SK-N-SH (cell line): ENCODE measurements at regions not wholly inside any gene's neighbourhood (a gene's known extent, or its start where the extent isn't known, plus 50 kb on each side); places are given as distances from the start of the nearest gene placed in this dataset.

ENCODE experiments used
- CTCF ChIA-PET: fragments of 300-600, 350-600 bp; formaldehyde crosslinking; extraction: SDS; loops from one replicate; lab custom pipeline; 2021; lab: Yijun Ruan, JAX
- POLR2A ChIA-PET: fragments of 350-600 bp; sonication (Branson Sonifier 250); formaldehyde crosslinking; extraction: SDS; loops from one replicate; lab custom pipeline; 2020; ENCODE audit warnings: antibody characterized with exemption, inconsistent platforms; lab: Yijun Ruan, JAX
- DNase-seq: peaks from one replicate; pipeline ENCODE4 v3.0.0; 2012
- H2AFZ ChIP-seq: fragments of 200-600 bp; sonication (generic); 2 replicates; pipeline ENCODE4 v1.8.1; 2016; ENCODE audit warnings: antibody characterized with exemption, mild to moderate bottlenecking, low read depth
- H3F3A ChIP-seq: fragments of 200-600 bp; sonication (generic); replicated peaks from 2 replicates; pipeline ENCODE3; 2016; ENCODE audit warnings: antibody characterized with exemption, mild to moderate bottlenecking; ENCODE audit not compliant: insufficient read depth
- H3K27ac ChIP-seq, 2 experiments: fragments of 200-500 bp in 1 of 2; fragments of 200-600 bp in 1 of 2; sonication (Bioruptor generic) in 1 of 2; sonication (generic), shearing (Covaris generic) in 1 of 2; 2 replicates each; pipeline versions ENCODE4 v1.5.1 to v1.6.1; 2014 to 2016; ENCODE audit warnings: low read depth in 2 of 2, inconsistent platforms in 1 of 2, low read length in 1 of 2, mild to moderate bottlenecking in 1 of 2, mixed read lengths in 1 of 2
- H3K27me3 ChIP-seq: fragments of 200-600 bp; sonication (generic), shearing (Covaris generic); 2 replicates; pipeline ENCODE4 v1.6.1; 2016; ENCODE audit warnings: mixed run types; ENCODE audit not compliant: insufficient read depth
- H3K36me3 ChIP-seq, 2 experiments: fragments of 200-500 bp in 1 of 2; fragments of 200-600 bp in 1 of 2; sonication (Bioruptor generic) in 1 of 2; sonication (generic) in 1 of 2; replicated peaks in 1 of 2; 2 replicates each; pipeline versions ENCODE3 to v1.5.1; 2014 to 2016; ENCODE audit warnings: low read length in 1 of 2, mild to moderate bottlenecking in 1 of 2; ENCODE audit not compliant: insufficient read depth in 2 of 2, control insufficient read depth in 1 of 2
- H3K4me1 ChIP-seq, 2 experiments: fragments of 200-500 bp in 1 of 2; fragments of 200-600 bp in 1 of 2; sonication (Bioruptor generic) in 1 of 2; sonication (generic), shearing (Covaris generic) in 1 of 2; 2 replicates each; pipeline versions ENCODE4 v1.5.1 to v1.6.1; 2014 to 2016; ENCODE audit warnings: low read depth in 1 of 2, low read length in 1 of 2, mixed run types in 1 of 2; ENCODE audit not compliant: insufficient read depth in 2 of 2, control insufficient read depth in 1 of 2
- H3K4me2 ChIP-seq: fragments of 200-600 bp; sonication (generic), shearing (Covaris generic); 2 replicates; pipeline ENCODE4 v1.6.1; 2017; ENCODE audit warnings: mixed run types
- H3K4me3 ChIP-seq, 2 experiments: fragments of 200-500 bp in 1 of 2; fragments of 200-600 bp in 1 of 2; sonication (Bioruptor generic) in 1 of 2; sonication (generic), shearing (Covaris generic) in 1 of 2; 2 replicates each; pipeline versions ENCODE4 v1.5.1 to v1.8.1; 2014 to 2016; ENCODE audit warnings: low read depth in 2 of 2, inconsistent platforms in 1 of 2, low read length in 1 of 2, mild to moderate bottlenecking in 1 of 2, mixed read lengths in 1 of 2, moderate library complexity in 1 of 2
- H3K79me2 ChIP-seq: fragments of 200-600 bp; sonication (generic); 2 replicates; pipeline ENCODE4 v1.8.1; 2017; ENCODE audit warnings: mild to moderate bottlenecking; ENCODE audit not compliant: insufficient read depth
- H3K9ac ChIP-seq: fragments of 200-600 bp; sonication (generic); 2 replicates; pipeline ENCODE4 v1.6.1; 2017; ENCODE audit warnings: mixed run types
- H3K9me2 ChIP-seq: fragments of 200-600 bp; sonication (generic); 2 replicates; pipeline ENCODE4 v1.6.1; 2017; ENCODE audit warnings: mixed run types
- H3K9me3 ChIP-seq: fragments of 200-600 bp; sonication (generic); 2 replicates; pipeline ENCODE4 v1.6.1; 2017; ENCODE audit warnings: mixed run types, mild to moderate bottlenecking, moderate library complexity
- H4K20me1 ChIP-seq: fragments of 200-600 bp; sonication (generic); 2 replicates; pipeline ENCODE4 v1.6.1; 2017; ENCODE audit warnings: mild to moderate bottlenecking, mixed run types; ENCODE audit not compliant: insufficient read depth
- CHD2 ChIP-seq: fragments of 150-350 bp; IDR thresholded peaks from 2 replicates; pipeline ENCODE4 v1.6.1; 2018; ENCODE audit warnings: low read length; ENCODE audit not compliant: partially characterized antibody
- FOSL2 ChIP-seq: IDR thresholded peaks from 2 replicates; pipeline ENCODE4 v1.4.0; 2012; ENCODE audit warnings: low read depth, mild to moderate bottlenecking, moderate library complexity, borderline replicate concordance
- FOXJ3 ChIP-seq: sonication (generic); formaldehyde crosslinking; IDR thresholded peaks from 2 replicates; pipeline ENCODE4 v1.5.1; 2020; ENCODE audit warnings: mild to moderate bottlenecking, missing genetic modification reagents
- FOXM1 ChIP-seq: IDR thresholded peaks from 2 replicates; pipeline ENCODE4 v1.4.0; 2012; ENCODE audit warnings: low read depth, mild to moderate bottlenecking
- GABPA ChIP-seq: IDR thresholded peaks from 2 replicates; pipeline ENCODE4 v1.4.0; 2012; ENCODE audit warnings: low read depth, mild to moderate bottlenecking
- GATA2 ChIP-seq: sonication (generic); formaldehyde crosslinking; IDR thresholded peaks from 2 replicates; pipeline ENCODE4 v1.5.0; 2020; ENCODE audit warnings: mild to moderate bottlenecking, missing genetic modification reagents
- NFIC ChIP-seq: IDR thresholded peaks from 2 replicates; pipeline ENCODE4 v1.4.0; 2012; ENCODE audit warnings: borderline replicate concordance
- RAD21 ChIP-seq: IDR thresholded peaks from 2 replicates; pipeline ENCODE4 v1.6.1; 2012; ENCODE audit warnings: mild to moderate bottlenecking, low read length
- RCOR1 ChIP-seq: fragments of 150-350 bp; IDR thresholded peaks from 2 replicates; pipeline ENCODE4 v1.6.1; 2017; ENCODE audit warnings: antibody characterized with exemption, low read length
- RFX5 ChIP-seq: IDR thresholded peaks from 2 replicates; pipeline ENCODE4 v1.6.1; 2012; ENCODE audit warnings: mild to moderate bottlenecking, improper control_type of control experiment, low read length
- TCF12 ChIP-seq: IDR thresholded peaks from 2 replicates; pipeline ENCODE4 v1.4.0; 2012
- YY1 ChIP-seq: IDR thresholded peaks from 2 replicates; pipeline ENCODE4 v1.4.0; 2012; ENCODE audit warnings: low read depth, mild to moderate bottlenecking
- WGBS: methylation state at CpG from one replicate; pipeline ENCODE4 v1.1.6; 2017; ENCODE audit warnings: low lambda C conversion rate; 5-methylcytosine and 5-hydroxymethylcytosine counted together
- TF ChIP-seq, protein P1 (sequence below): IDR thresholded peaks from 2 replicates; pipeline ENCODE4; 2012
- TF ChIP-seq, protein P2 (sequence below): IDR thresholded peaks from 2 replicates; pipeline ENCODE4 v1.4.0; 2012; ENCODE audit warnings: low read depth
- TF ChIP-seq, protein P3 (sequence below): fragments of 200-600 bp; sonication (generic); IDR thresholded peaks from 2 replicates; pipeline ENCODE4 v1.6.1; 2017; ENCODE audit warnings: antibody characterized with exemption, mild to moderate bottlenecking, moderate library complexity
- TF ChIP-seq, protein P4 (sequence below): IDR thresholded peaks from 2 replicates; pipeline ENCODE4 v1.6.1; 2012; ENCODE audit warnings: mild to moderate bottlenecking, low read depth, low read length, moderate library complexity

DNA sequence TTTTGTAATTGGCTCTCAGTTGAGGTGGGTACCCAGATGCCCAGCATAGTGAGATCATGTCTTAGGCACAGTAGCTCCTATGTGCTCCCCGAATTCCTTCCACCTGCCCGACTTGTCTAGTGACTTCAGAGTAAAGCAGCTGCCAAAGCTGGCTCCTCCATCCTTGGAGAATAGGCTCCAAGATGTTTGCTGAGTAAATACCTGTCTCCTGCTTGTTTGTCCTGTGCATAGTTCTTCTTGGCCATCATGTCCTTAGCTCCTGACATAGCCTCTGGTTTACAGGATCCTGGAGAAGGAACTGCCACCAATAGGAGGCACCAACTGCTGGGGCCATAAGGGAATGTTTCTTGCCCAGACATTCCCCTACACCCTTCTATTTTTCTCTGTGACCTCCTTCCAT lies 52.6 kb upstream of the CISTR start:
- H3K27me3 ChIP-seq = peaks cover 57% of the 10 kb centered on the region; the same call in 1 of the 2 replicates
- 18% methylated on average over 2 of the region's 2 CpGs for WGBS
- H3K79me2 ChIP-seq = no peaks in the 10 kb centered on the region
- H3K4me2 ChIP-seq = no peak overlapping the region
- no peaks in the 10 kb centered on the region for H3K4me1 ChIP-seq
- no peaks in the 10 kb centered on the region for H4K20me1 ChIP-seq
- POLR2A ChIA-PET = no interaction called here
- no peak overlapping the region for H2AFZ ChIP-seq
- H3K36me3 ChIP-seq = no peaks in the 10 kb centered on the region
- H3K9me2 ChIP-seq = no peaks in the 10 kb centered on the region
- H3K9me3 ChIP-seq = no peaks in the 10 kb centered on the region
- no peak overlapping the region for H3K27ac ChIP-seq
- no peak overlapping the region for H3K9ac ChIP-seq
- DNase-seq = no peak
- CTCF ChIA-PET = interaction anchor here (0.6 to 1.8 kb wide), 4 partner anchors 30 to 173 kb away, joined by 3 to 5 read pairs (median 3); no protein-coding TSS in a partner anchor
- TF ChIP-seq NFIC (no peak), FOXM1 (no peak), YY1 (no peak), RFX5 (no peak), GATA2 (no peak), RCOR1 (no peak), FOXJ3 (CRISPR knock-in tag) (no peak), CHD2 (no peak), GABPA (no peak), RAD21 (no peak), FOSL2 (no peak)
- TF ChIP-seq, protein P1, sequence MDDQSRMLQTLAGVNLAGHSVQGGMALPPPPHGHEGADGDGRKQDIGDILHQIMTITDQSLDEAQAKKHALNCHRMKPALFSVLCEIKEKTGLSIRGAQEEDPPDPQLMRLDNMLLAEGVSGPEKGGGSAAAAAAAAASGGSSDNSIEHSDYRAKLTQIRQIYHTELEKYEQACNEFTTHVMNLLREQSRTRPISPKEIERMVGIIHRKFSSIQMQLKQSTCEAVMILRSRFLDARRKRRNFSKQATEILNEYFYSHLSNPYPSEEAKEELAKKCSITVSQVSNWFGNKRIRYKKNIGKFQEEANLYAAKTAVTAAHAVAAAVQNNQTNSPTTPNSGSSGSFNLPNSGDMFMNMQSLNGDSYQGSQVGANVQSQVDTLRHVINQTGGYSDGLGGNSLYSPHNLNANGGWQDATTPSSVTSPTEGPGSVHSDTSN = no peak
- TF ChIP-seq, protein P2, sequence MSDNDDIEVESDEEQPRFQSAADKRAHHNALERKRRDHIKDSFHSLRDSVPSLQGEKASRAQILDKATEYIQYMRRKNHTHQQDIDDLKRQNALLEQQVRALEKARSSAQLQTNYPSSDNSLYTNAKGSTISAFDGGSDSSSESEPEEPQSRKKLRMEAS = no peak
- TF ChIP-seq, protein P3, sequence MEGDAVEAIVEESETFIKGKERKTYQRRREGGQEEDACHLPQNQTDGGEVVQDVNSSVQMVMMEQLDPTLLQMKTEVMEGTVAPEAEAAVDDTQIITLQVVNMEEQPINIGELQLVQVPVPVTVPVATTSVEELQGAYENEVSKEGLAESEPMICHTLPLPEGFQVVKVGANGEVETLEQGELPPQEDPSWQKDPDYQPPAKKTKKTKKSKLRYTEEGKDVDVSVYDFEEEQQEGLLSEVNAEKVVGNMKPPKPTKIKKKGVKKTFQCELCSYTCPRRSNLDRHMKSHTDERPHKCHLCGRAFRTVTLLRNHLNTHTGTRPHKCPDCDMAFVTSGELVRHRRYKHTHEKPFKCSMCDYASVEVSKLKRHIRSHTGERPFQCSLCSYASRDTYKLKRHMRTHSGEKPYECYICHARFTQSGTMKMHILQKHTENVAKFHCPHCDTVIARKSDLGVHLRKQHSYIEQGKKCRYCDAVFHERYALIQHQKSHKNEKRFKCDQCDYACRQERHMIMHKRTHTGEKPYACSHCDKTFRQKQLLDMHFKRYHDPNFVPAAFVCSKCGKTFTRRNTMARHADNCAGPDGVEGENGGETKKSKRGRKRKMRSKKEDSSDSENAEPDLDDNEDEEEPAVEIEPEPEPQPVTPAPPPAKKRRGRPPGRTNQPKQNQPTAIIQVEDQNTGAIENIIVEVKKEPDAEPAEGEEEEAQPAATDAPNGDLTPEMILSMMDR = no peak
- no peaks in the 10 kb centered on the region for H3F3A ChIP-seq
- H3K4me3 ChIP-seq = no peak overlapping the region

DNA sequence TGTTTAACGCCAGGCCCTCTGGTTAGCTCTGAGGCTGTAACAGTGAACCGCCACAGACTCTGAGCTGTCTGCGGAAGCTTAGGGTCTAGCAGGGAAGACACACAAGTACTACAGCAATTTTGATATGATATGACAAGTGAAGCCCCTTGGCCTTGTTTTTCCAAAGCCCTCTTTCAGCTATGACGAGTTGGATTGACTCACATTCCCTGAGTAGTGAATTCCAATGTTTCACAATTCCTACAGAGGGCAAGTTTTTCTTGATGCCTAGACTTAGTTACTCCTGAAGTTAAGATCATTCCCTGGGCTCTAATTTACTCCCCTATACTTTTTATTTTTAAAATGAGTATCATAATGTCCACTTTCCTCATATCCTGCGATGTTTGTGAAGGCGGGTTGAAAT lies 53.3 kb upstream of the CISTR start:
- no peak overlapping the region for H3K9ac ChIP-seq
- no peaks in the 10 kb centered on the region for H3K9me3 ChIP-seq
- 29% methylated on average over 6 of the region's 6 CpGs for WGBS
- no peak for DNase-seq
- ChIA-PET POLR2A (no interaction called here), CTCF (interaction anchor here (1.8 kb wide), 1 partner anchor 61 kb away, joined by 5 read pairs; no protein-coding TSS in a partner anchor)
- TF ChIP-seq TCF12 = no peak
- TF ChIP-seq, protein P4, sequence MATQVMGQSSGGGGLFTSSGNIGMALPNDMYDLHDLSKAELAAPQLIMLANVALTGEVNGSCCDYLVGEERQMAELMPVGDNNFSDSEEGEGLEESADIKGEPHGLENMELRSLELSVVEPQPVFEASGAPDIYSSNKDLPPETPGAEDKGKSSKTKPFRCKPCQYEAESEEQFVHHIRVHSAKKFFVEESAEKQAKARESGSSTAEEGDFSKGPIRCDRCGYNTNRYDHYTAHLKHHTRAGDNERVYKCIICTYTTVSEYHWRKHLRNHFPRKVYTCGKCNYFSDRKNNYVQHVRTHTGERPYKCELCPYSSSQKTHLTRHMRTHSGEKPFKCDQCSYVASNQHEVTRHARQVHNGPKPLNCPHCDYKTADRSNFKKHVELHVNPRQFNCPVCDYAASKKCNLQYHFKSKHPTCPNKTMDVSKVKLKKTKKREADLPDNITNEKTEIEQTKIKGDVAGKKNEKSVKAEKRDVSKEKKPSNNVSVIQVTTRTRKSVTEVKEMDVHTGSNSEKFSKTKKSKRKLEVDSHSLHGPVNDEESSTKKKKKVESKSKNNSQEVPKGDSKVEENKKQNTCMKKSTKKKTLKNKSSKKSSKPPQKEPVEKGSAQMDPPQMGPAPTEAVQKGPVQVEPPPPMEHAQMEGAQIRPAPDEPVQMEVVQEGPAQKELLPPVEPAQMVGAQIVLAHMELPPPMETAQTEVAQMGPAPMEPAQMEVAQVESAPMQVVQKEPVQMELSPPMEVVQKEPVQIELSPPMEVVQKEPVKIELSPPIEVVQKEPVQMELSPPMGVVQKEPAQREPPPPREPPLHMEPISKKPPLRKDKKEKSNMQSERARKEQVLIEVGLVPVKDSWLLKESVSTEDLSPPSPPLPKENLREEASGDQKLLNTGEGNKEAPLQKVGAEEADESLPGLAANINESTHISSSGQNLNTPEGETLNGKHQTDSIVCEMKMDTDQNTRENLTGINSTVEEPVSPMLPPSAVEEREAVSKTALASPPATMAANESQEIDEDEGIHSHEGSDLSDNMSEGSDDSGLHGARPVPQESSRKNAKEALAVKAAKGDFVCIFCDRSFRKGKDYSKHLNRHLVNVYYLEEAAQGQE = no peak
- H3K9me2 ChIP-seq = no peaks in the 10 kb centered on the region
- H3K79me2 ChIP-seq = no peaks in the 10 kb centered on the region
- peaks cover 57% of the 10 kb centered on the region; the same call in 1 of the 2 replicates for H3K27me3 ChIP-seq
- no peaks in the 10 kb centered on the region for H3F3A ChIP-seq
- H3K4me3 ChIP-seq = no peak overlapping the region
- no peak overlapping the region for H3K4me2 ChIP-seq
- H3K4me1 ChIP-seq = no peaks in the 10 kb centered on the region
- H3K27ac ChIP-seq = no peak overlapping the region
- H3K36me3 ChIP-seq = no peaks in the 10 kb centered on the region
- no peaks in the 10 kb centered on the region for H4K20me1 ChIP-seq
- no peak overlapping the region for H2AFZ ChIP-seq
